ENCODE measurements at regions not wholly inside any gene's neighbourhood (a gene's known extent, or its start where the extent isn't known, plus 50 kb on each side); places are given as distances from the start of the nearest gene placed in this dataset.

GRCh38 chr4:116926631-116927295 is 158.6 kb downstream of the TRAM1L1 start:
- Histone ChIP-seq H3K4me3 (replicated peaks in 1 of 3; ENCODE audit: insufficient read depth in 1 of 3, low read depth in 2 of 3, low read length in 3 of 3) (no peak overlapping the region), H4K20me1 (ENCODE audit: insufficient read depth, low read length) (no peaks in the 10 kb centered on the region), H3K9me3 (ENCODE audit: low read length) (no peaks in the 10 kb centered on the region), H3K4me2 (ENCODE audit: low read depth, low read length) (no peak overlapping the region), H3K79me2 (ENCODE audit: insufficient read depth, low read length) (no peaks in the 10 kb centered on the region), H3K36me3 (replicated peaks in 1 of 2; ENCODE audit: control insufficient read depth in 1 of 2, insufficient read depth in 2 of 2, low read length in 2 of 2) (no peaks in the 10 kb centered on the region), H3K27ac (ENCODE audit: extremely low read length, insufficient read depth, low read length) (no peak overlapping the region), H2AFZ (ENCODE audit: low read length) (no peak overlapping the region), H3K9ac (ENCODE audit: insufficient read depth, low read depth, low read length) (no peak overlapping the region), H3K4me1 (ENCODE audit: insufficient read depth, low read length) (no peaks in the 10 kb centered on the region), H3K27me3 (ENCODE audit: control insufficient read depth in 1 of 2, insufficient read depth in 2 of 2, low read length in 2 of 2) (no peaks in the 10 kb centered on the region; a peak in 1 of 5 replicates)
- ChIA-PET CTCF (ENCODE audit: low intra/inter-chr PET ratio, low total read pairs) (no interaction called here), POLR2A (no interaction called here)
- no TSS peak for BruUV-seq (replicated peaks)
- ATAC-seq (peak; percentile 58; the same call in 2 of the 3 replicates), FAIRE-seq (no peak), DNase-seq (ENCODE audit: low spot score) (no peak)
- in situ Hi-C loops (cut with HindIII; ENCODE audit: extremely low pct_ligation_motif_present, low pct_unique_long_range_greater_than_20kb) = no loop called here
- TF ChIP-seq STAG1 (CRISPR knock-in tag; IDR thresholded peaks at IDR 0.05) (0 out of 2 replicates have a peak, but pooled peaks have one; percentile 13), ZFAT (CRISPR knock-in tag; conservative IDR thresholded peaks at IDR 0.05) (no peak)
- WGBS (ENCODE audit: low lambda C conversion rate) = 0% methylated on average over 2 of the region's 2 CpGs
- intact Hi-C loops (cut with micrococcal nuclease; ENCODE audit: unreplicated experiment) = no loop called here

GRCh38 chr4:116925900-116926457 is 159.4 kb downstream of the TRAM1L1 start:
- Histone ChIP-seq H4K20me1 (ENCODE audit: insufficient read depth, low read length) (no peaks in the 10 kb centered on the region), H3K4me3 (replicated peaks in 1 of 3; ENCODE audit: insufficient read depth in 1 of 3, low read depth in 2 of 3, low read length in 3 of 3) (no peak overlapping the region), H3K27me3 (ENCODE audit: control insufficient read depth in 1 of 2, insufficient read depth in 2 of 2, low read length in 2 of 2) (no peaks in the 10 kb centered on the region; a peak in 1 of 5 replicates), H3K27ac (ENCODE audit: extremely low read length, insufficient read depth, low read length) (no peak overlapping the region), H3K9me3 (ENCODE audit: low read length) (no peaks in the 10 kb centered on the region), H3K4me1 (ENCODE audit: insufficient read depth, low read length) (no peaks in the 10 kb centered on the region), H2AFZ (ENCODE audit: low read length) (no peak overlapping the region), H3K36me3 (replicated peaks in 1 of 2; ENCODE audit: control insufficient read depth in 1 of 2, insufficient read depth in 2 of 2, low read length in 2 of 2) (no peaks in the 10 kb centered on the region), H3K4me2 (ENCODE audit: low read depth, low read length) (no peak overlapping the region), H3K9ac (ENCODE audit: insufficient read depth, low read depth, low read length) (no peak overlapping the region), H3K79me2 (ENCODE audit: insufficient read depth, low read length) (no peaks in the 10 kb centered on the region)
- DNase-seq (ENCODE audit: low spot score) (no peak), ATAC-seq (peak; percentile 71), FAIRE-seq (no peak)
- 12% methylated on average over 6 of the region's 51 CpGs for WGBS (ENCODE audit: low lambda C conversion rate)
- BruUV-seq (replicated peaks) = no TSS peak
- in situ Hi-C loops (cut with HindIII; ENCODE audit: extremely low pct_ligation_motif_present, low pct_unique_long_range_greater_than_20kb) = no loop called here
- no peak for TF ChIP-seq POLR2AphosphoS5 (IDR thresholded peaks at IDR 0.05; ENCODE audit: low read depth, low read length)
- TF ChIP-seq ZNF17 (CRISPR knock-in tag; IDR thresholded peaks at IDR 0.05) = no peak
- TF ChIP-seq, protein P1, sequence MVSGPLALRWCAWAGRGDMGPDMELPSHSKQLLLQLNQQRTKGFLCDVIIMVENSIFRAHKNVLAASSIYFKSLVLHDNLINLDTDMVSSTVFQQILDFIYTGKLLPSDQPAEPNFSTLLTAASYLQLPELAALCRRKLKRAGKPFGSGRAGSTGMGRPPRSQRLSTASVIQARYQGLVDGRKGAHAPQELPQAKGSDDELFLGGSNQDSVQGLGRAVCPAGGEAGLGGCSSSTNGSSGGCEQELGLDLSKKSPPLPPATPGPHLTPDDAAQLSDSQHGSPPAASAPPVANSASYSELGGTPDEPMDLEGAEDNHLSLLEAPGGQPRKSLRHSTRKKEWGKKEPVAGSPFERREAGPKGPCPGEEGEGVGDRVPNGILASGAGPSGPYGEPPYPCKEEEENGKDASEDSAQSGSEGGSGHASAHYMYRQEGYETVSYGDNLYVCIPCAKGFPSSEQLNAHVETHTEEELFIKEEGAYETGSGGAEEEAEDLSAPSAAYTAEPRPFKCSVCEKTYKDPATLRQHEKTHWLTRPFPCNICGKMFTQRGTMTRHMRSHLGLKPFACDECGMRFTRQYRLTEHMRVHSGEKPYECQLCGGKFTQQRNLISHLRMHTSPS (CRISPR knock-in tag; IDR thresholded peaks at IDR 0.05; ENCODE audit: low read depth) = no peak
- TF ChIP-seq, protein P2, sequence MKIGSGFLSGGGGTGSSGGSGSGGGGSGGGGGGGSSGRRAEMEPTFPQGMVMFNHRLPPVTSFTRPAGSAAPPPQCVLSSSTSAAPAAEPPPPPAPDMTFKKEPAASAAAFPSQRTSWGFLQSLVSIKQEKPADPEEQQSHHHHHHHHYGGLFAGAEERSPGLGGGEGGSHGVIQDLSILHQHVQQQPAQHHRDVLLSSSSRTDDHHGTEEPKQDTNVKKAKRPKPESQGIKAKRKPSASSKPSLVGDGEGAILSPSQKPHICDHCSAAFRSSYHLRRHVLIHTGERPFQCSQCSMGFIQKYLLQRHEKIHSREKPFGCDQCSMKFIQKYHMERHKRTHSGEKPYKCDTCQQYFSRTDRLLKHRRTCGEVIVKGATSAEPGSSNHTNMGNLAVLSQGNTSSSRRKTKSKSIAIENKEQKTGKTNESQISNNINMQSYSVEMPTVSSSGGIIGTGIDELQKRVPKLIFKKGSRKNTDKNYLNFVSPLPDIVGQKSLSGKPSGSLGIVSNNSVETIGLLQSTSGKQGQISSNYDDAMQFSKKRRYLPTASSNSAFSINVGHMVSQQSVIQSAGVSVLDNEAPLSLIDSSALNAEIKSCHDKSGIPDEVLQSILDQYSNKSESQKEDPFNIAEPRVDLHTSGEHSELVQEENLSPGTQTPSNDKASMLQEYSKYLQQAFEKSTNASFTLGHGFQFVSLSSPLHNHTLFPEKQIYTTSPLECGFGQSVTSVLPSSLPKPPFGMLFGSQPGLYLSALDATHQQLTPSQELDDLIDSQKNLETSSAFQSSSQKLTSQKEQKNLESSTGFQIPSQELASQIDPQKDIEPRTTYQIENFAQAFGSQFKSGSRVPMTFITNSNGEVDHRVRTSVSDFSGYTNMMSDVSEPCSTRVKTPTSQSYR (CRISPR knock-in tag; IDR thresholded peaks at IDR 0.05; ENCODE audit: borderline replicate concordance) = no peak
- no peak for TF ChIP-seq FOXA3 (CRISPR knock-in tag; IDR thresholded peaks at IDR 0.05)
- TF ChIP-seq ARHGAP35 (CRISPR knock-in tag; IDR thresholded peaks at IDR 0.05; ENCODE audit: borderline replicate concordance) = no peak
- no peak for TF ChIP-seq ZNF33B (CRISPR knock-in tag; IDR thresholded peaks at IDR 0.05)
- no peak for TF ChIP-seq ZBTB20 (CRISPR knock-in tag; IDR thresholded peaks at IDR 0.05; ENCODE audit: borderline replicate concordance, low read depth)
- intact Hi-C loops (cut with micrococcal nuclease; ENCODE audit: unreplicated experiment) = no loop called here
- ChIA-PET POLR2A (no interaction called here), CTCF (ENCODE audit: low intra/inter-chr PET ratio, low total read pairs) (no interaction called here)

All from HepG2 (cell line).